Aorta (tissue), 5 donors: ENCODE measurements at regions not wholly inside any gene's neighbourhood (a gene's known extent, or its start where the extent isn't known, plus 50 kb on each side); places are given as distances from the start of the nearest gene placed in this dataset.

ENCODE experiments used
- ATAC-seq: fragments of 200-7000 bp; cut with Tn5 transposase; one replicate; pipeline ENCODE4 v1.9.1; 2022; ENCODE audit warnings: moderate library complexity; ENCODE audit not compliant: low FRiP score
- DNase-seq, 2 donors: peaks; one replicate each; pipeline ENCODE4 v3.0.0-alpha.2; 2020
- H3K27ac ChIP-seq, 2 donors: one replicate each; pipeline ENCODE4 v1.5.1; 2013; ENCODE audit warnings: low read length in 2 of 2, mild to moderate bottlenecking in 2 of 2, moderate library complexity in 2 of 2, control low read depth in 1 of 2, inconsistent platforms in 1 of 2, low read depth in 1 of 2
- H3K27me3 ChIP-seq, 2 donors: one replicate each; pipeline ENCODE4 v1.6.1; 2013; ENCODE audit warnings: control low read depth in 1 of 2, low read length in 1 of 2, mild to moderate bottlenecking in 1 of 2, moderate library complexity in 1 of 2; ENCODE audit not compliant: insufficient read depth in 2 of 2, control insufficient read depth in 1 of 2
- H3K36me3 ChIP-seq, 2 donors: one replicate each; pipeline ENCODE4 v1.6.1; 2013; ENCODE audit warnings: control low read depth in 1 of 2, low read length in 1 of 2, mild to moderate bottlenecking in 1 of 2; ENCODE audit not compliant: insufficient read depth in 2 of 2, control insufficient read depth in 1 of 2
- H3K4me1 ChIP-seq, 2 donors: one replicate each; pipeline ENCODE4 v1.6.1; 2013; ENCODE audit warnings: low read length in 2 of 2, control low read depth in 1 of 2, mild to moderate bottlenecking in 1 of 2, moderate library complexity in 1 of 2; ENCODE audit not compliant: insufficient read depth in 2 of 2, control insufficient read depth in 1 of 2
- H3K4me3 ChIP-seq, 2 donors: one replicate each; pipeline ENCODE4 v1.5.1; 2013; ENCODE audit warnings: low read length in 2 of 2, control low read depth in 1 of 2, mild to moderate bottlenecking in 1 of 2
- H3K9me3 ChIP-seq: one replicate; pipeline ENCODE4 v1.6.1; 2013; ENCODE audit warnings: mild to moderate bottlenecking, low read length; ENCODE audit not compliant: control insufficient read depth
- WGBS, 2 donors: extraction: QIAGEN DNeasy Blood & Tissue Kit; methylation state at CpG; one replicate each; pipeline ENCODE4 v1.1.7; 2013; 5-methylcytosine and 5-hydroxymethylcytosine counted together
- intact Hi-C, 2 donors: fragments of 100-400 bp; cut with DNase I; formaldehyde crosslinking; loops; one replicate each; pipeline versions ENCODE4 v1.14.2 to v1.15.0; 2022
- donor health status: healthy with polysubstance abuse.
- donor health status: Bipolar disorder and iron deficiency.
- donor health status: DM: no; HTN: no; CAD: no.
- donor health status: DM: no; HTN: no; CAD: no.
- donor health status: DM: yes; HTN: yes; CAD: no.

GRCh38 chr3:104990758-104991157, 376.0 kb upstream of the ALCAM start:
- Histone ChIP-seq H3K4me1 (no peaks in the 10 kb centered on the region), H3K4me3 (no peak overlapping the region), H3K27ac (no peak overlapping the region), H3K9me3 (peaks cover 1% of the 10 kb centered on the region), H3K36me3 (no peaks in the 10 kb centered on the region), H3K27me3 (no peaks in the 10 kb centered on the region)
- intact Hi-C loops: no loop called here
- DNase-seq (no peak), ATAC-seq (no peak)
- 70% methylated on average over 2 of the region's 2 CpGs for WGBS, 2 donors

GRCh38 chr3:104992676-104993075, 374.0 kb upstream of the ALCAM start:
- no peak for ATAC-seq
- intact Hi-C loops: no loop called here

GRCh38 chr3:105006164-105006563, 360.5 kb upstream of the ALCAM start:
- Histone ChIP-seq H3K27ac (no peak overlapping the region), H3K36me3 (no peaks in the 10 kb centered on the region), H3K4me3 (no peak overlapping the region), H3K9me3 (no peaks in the 10 kb centered on the region), H3K4me1 (no peaks in the 10 kb centered on the region), H3K27me3 (no peaks in the 10 kb centered on the region)
- no peak for ATAC-seq
- intact Hi-C loops: no loop called here
- no peak for DNase-seq

More at GRCh38 chr3:104992676-104993075, 374.0 kb upstream of the ALCAM start:
- Histone ChIP-seq H3K4me1 (no peaks in the 10 kb centered on the region), H3K27me3 (no peaks in the 10 kb centered on the region), H3K4me3 (no peak overlapping the region), H3K9me3 (peaks cover 1% of the 10 kb centered on the region), H3K27ac (no peak overlapping the region), H3K36me3 (no peaks in the 10 kb centered on the region)
- WGBS, 2 donors: 50 to 64% methylated on average over 3 of the region's 3 CpGs
- DNase-seq: no peak

GRCh38 chr3:105013657-105014056, 353.1 kb upstream of the ALCAM start:
- no peak for DNase-seq
- intact Hi-C loops: no loop called here
- 67 to 74% methylated on average over 2 of the region's 2 CpGs for WGBS, 2 donors
- Histone ChIP-seq H3K4me3 (no peak overlapping the region), H3K9me3 (no peaks in the 10 kb centered on the region), H3K27me3 (no peaks in the 10 kb centered on the region), H3K4me1 (no peaks in the 10 kb centered on the region), H3K36me3 (no peaks in the 10 kb centered on the region), H3K27ac (no peak overlapping the region)
- ATAC-seq: no peak

- no peak for DNase-seq
- H3K36me3 ChIP-seq: no peaks in the 10 kb centered on the region
- WGBS, 2 donors: 42 to 43% methylated on average over 1 of the region's 1 CpG
- no peak for ATAC-seq
- no peak overlapping the region for H3K4me3 ChIP-seq
- no peaks in the 10 kb centered on the region for H3K4me1 ChIP-seq
- intact Hi-C loops: no loop called here
- H3K27ac ChIP-seq: no peak overlapping the region
- H3K9me3 ChIP-seq: no peaks in the 10 kb centered on the region
- no peaks in the 10 kb centered on the region for H3K27me3 ChIP-seq
Measured at GRCh38 chr3:105014631-105015030, 352.1 kb upstream of the ALCAM start.

- no peaks in the 10 kb centered on the region for H3K4me1 ChIP-seq
- WGBS, 2 donors: 89 to 92% methylated on average over 2 of the region's 2 CpGs
- H3K9me3 ChIP-seq: peaks cover 1% of the 10 kb centered on the region
- DNase-seq (no peak), ATAC-seq (no peak)
- H3K4me3 ChIP-seq: no peak overlapping the region
- intact Hi-C loops: no loop called here
- no peak overlapping the region for H3K27ac ChIP-seq
- H3K36me3 ChIP-seq: no peaks in the 10 kb centered on the region
- H3K27me3 ChIP-seq: no peaks in the 10 kb centered on the region
Measured at GRCh38 chr3:105022813-105023212, 343.9 kb upstream of the ALCAM start.

- no peaks in the 10 kb centered on the region for H3K4me1 ChIP-seq
- no peaks in the 10 kb centered on the region for H3K27me3 ChIP-seq
- DNase-seq (no peak), ATAC-seq (no peak)
- 83 to 91% methylated on average over 1 of the region's 1 CpG for WGBS, 2 donors
- H3K27ac ChIP-seq: no peak overlapping the region
- no peak overlapping the region for H3K4me3 ChIP-seq
- no peaks in the 10 kb centered on the region for H3K36me3 ChIP-seq
- intact Hi-C loops: no loop called here
- H3K9me3 ChIP-seq: no peaks in the 10 kb centered on the region
Measured at GRCh38 chr3:105030211-105030610, 336.5 kb upstream of the ALCAM start.

GRCh38 chr3:105032541-105032940, 334.2 kb upstream of the ALCAM start:
- no peak for DNase-seq
- Histone ChIP-seq H3K9me3 (no peaks in the 10 kb centered on the region), H3K27me3 (peaks cover 0 to 1% of the 10 kb centered on the region in 2 donors), H3K36me3 (no peaks in the 10 kb centered on the region), H3K27ac (no peak overlapping the region), H3K4me1 (no peaks in the 10 kb centered on the region), H3K4me3 (no peak overlapping the region)
- intact Hi-C loops: no loop called here
- ATAC-seq: no peak
- 64 to 71% methylated on average over 5 of the region's 5 CpGs for WGBS, 2 donors

GRCh38 chr3:105033081-105033480, 333.6 kb upstream of the ALCAM start:
- H3K4me1 ChIP-seq: no peaks in the 10 kb centered on the region
- H3K4me3 ChIP-seq: no peak overlapping the region
- H3K36me3 ChIP-seq: no peaks in the 10 kb centered on the region
- 78 to 79% methylated on average over 1 of the region's 1 CpG for WGBS, 2 donors
- intact Hi-C loops: no loop called here
- ATAC-seq (no peak), DNase-seq (no peak)
- H3K27ac ChIP-seq: no peak overlapping the region
- H3K27me3 ChIP-seq: peaks cover 0 to 1% of the 10 kb centered on the region in 2 donors
- no peaks in the 10 kb centered on the region for H3K9me3 ChIP-seq
